BLaER1 (cell line): ENCODE measurements at regions not wholly inside any gene's neighbourhood (a gene's known extent, or its start where the extent isn't known, plus 50 kb on each side); places are given as distances from the start of the nearest gene placed in this dataset.

ENCODE experiments used
- H3K27ac ChIP-seq: shearing (Covaris generic); formaldehyde crosslinking; 2 replicates; pipeline ENCODE4 v1.8.1; 2022
- H3K27me3 ChIP-seq: shearing (Covaris generic); formaldehyde crosslinking; 2 replicates; pipeline ENCODE4 v1.8.1; 2022
- H3K36me3 ChIP-seq: shearing (Covaris generic); formaldehyde crosslinking; 2 replicates; pipeline ENCODE4 v1.8.1; 2022
- H3K4me1 ChIP-seq: shearing (Covaris generic); formaldehyde crosslinking; 2 replicates; pipeline ENCODE4 v1.8.1; 2022
- H3K4me2 ChIP-seq: shearing (Covaris generic); formaldehyde crosslinking; 2 replicates; pipeline ENCODE4 v1.8.1; 2022
- H3K4me3 ChIP-seq: shearing (Covaris generic); formaldehyde crosslinking; 2 replicates; pipeline ENCODE4 v1.8.1; 2022
- H3K9ac ChIP-seq: shearing (Covaris generic); formaldehyde crosslinking; 2 replicates; pipeline ENCODE4 v1.8.1; 2022
- H3K9me3 ChIP-seq: shearing (Covaris generic); formaldehyde crosslinking; 2 replicates; pipeline ENCODE4 v1.8.1; 2022
- H4K20me1 ChIP-seq: shearing (Covaris generic); formaldehyde crosslinking; 2 replicates; pipeline ENCODE4 v1.8.1; 2022
- Cebpa-rat ChIP-seq: shearing (Covaris generic); IDR thresholded peaks from 2 replicates; pipeline ENCODE4 v1.8.1; 2022

- H3K27me3 ChIP-seq: no peaks in the 10 kb centered on the region
- no peaks in the 10 kb centered on the region for H4K20me1 ChIP-seq
- no peak overlapping the region for H3K9ac ChIP-seq
- no peaks in the 10 kb centered on the region for H3K4me1 ChIP-seq
- peaks cover 12% of the 10 kb centered on the region for H3K9me3 ChIP-seq
- H3K4me2 ChIP-seq: no peak overlapping the region
- H3K4me3 ChIP-seq: no peak overlapping the region
- no peak for TF ChIP-seq Cebpa-rat
- H3K36me3 ChIP-seq: no peaks in the 10 kb centered on the region
- no peak overlapping the region for H3K27ac ChIP-seq
Measured at GRCh38 chr4:145326491-145326890, 146.1 kb upstream of the OTUD4 start.

- no peak for TF ChIP-seq Cebpa-rat
- Histone ChIP-seq H3K27ac (no peak overlapping the region), H3K9ac (no peak overlapping the region), H3K36me3 (no peaks in the 10 kb centered on the region), H3K27me3 (no peaks in the 10 kb centered on the region), H3K4me1 (no peaks in the 10 kb centered on the region), H3K4me2 (no peak overlapping the region), H4K20me1 (no peaks in the 10 kb centered on the region), H3K4me3 (no peak overlapping the region), H3K9me3 (peaks cover 12% of the 10 kb centered on the region)
Measured at GRCh38 chr4:145324161-145324560, 143.8 kb upstream of the OTUD4 start.

GRCh38 chr4:145320294-145320693, 139.9 kb upstream of the OTUD4 start:
- TF ChIP-seq Cebpa-rat: no peak
- Histone ChIP-seq H3K36me3 (no peaks in the 10 kb centered on the region), H4K20me1 (no peaks in the 10 kb centered on the region), H3K4me3 (no peak overlapping the region), H3K4me1 (no peaks in the 10 kb centered on the region), H3K27ac (no peak overlapping the region), H3K9ac (no peak overlapping the region), H3K9me3 (no peaks in the 10 kb centered on the region), H3K27me3 (no peaks in the 10 kb centered on the region), H3K4me2 (no peak overlapping the region)

GRCh38 chr4:145319751-145320150, 139.4 kb upstream of the OTUD4 start:
- Histone ChIP-seq H3K36me3 (no peaks in the 10 kb centered on the region), H3K4me3 (no peak overlapping the region), H3K4me1 (no peaks in the 10 kb centered on the region), H4K20me1 (no peaks in the 10 kb centered on the region), H3K27ac (no peak overlapping the region), H3K4me2 (no peak overlapping the region), H3K9me3 (no peaks in the 10 kb centered on the region), H3K9ac (no peak overlapping the region), H3K27me3 (no peaks in the 10 kb centered on the region)
- no peak for TF ChIP-seq Cebpa-rat

DNA sequence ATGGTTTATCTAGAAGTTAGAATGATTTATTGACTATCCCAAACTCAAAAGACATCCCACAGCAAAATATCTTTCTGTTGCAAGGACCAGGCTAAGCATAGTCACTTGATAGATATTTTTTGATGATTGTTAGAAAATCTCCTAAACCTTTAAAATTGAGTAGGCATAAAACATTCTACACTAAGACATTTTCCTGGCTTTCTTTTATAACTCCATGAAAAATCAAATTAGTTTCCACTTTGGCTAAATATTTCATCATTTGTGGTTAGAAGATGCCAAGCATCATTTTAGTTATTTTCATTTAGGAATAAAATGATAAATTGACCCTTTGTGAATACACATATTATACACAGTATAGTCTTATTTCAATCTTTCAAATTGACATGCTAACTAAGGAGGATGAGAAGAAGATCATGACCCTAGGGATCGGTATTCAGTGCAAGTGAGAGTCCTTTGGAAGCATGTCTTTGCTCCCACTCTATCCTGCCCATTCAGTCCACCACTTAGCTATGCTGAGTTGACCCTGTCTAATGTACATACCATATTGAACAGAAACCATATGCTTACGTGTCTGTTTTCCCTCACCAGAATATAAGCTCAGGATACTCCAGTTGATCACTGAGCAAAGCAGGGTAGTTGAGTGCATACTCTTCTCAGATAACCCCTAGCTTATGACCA, 136.6 kb upstream of the OTUD4 start:
- TF ChIP-seq Cebpa-rat: no peak
- H3K27me3 ChIP-seq: no peaks in the 10 kb centered on the region
- H3K9me3 ChIP-seq: no peaks in the 10 kb centered on the region
- no peak overlapping the region for H3K27ac ChIP-seq
- H3K9ac ChIP-seq: no peak overlapping the region
- no peak overlapping the region for H3K4me2 ChIP-seq
- no peaks in the 10 kb centered on the region for H3K4me1 ChIP-seq
- H3K36me3 ChIP-seq: no peaks in the 10 kb centered on the region
- H3K4me3 ChIP-seq: no peak overlapping the region
- no peaks in the 10 kb centered on the region for H4K20me1 ChIP-seq

DNA sequence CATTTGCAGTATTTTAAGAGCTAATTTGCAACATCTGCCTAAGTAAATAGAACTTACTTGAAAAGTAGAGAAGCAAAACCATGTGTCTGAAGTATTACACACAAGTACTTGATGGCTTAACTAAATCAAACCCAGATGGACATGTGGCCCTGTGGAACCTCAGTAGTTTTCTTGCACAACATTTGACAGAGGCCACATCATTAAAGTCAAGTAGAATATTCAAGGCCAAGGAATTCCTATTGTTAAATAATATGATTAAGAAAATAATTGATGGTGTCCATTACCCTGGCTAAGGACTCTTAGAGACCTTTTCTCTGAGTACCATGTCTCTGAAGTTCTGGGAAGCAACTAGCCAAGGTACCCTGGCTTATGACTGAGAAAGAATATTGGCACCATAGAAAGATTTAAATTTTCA, 135.4 kb upstream of the OTUD4 start:
- Histone ChIP-seq H3K9ac (no peak overlapping the region), H3K4me3 (no peak overlapping the region), H3K27me3 (no peaks in the 10 kb centered on the region), H3K4me1 (no peaks in the 10 kb centered on the region), H3K9me3 (no peaks in the 10 kb centered on the region), H3K36me3 (no peaks in the 10 kb centered on the region), H3K4me2 (no peak overlapping the region), H3K27ac (no peak overlapping the region), H4K20me1 (no peaks in the 10 kb centered on the region)
- TF ChIP-seq Cebpa-rat: no peak

- Histone ChIP-seq H3K9ac (no peak overlapping the region), H3K27ac (no peak overlapping the region), H3K4me3 (no peak overlapping the region), H3K4me1 (peaks cover 37% of the 10 kb centered on the region), H3K36me3 (no peaks in the 10 kb centered on the region), H3K9me3 (peaks cover 22% of the 10 kb centered on the region), H4K20me1 (no peaks in the 10 kb centered on the region), H3K27me3 (no peaks in the 10 kb centered on the region), H3K4me2 (peak overlapping the region; percentile 67)
- no peak for TF ChIP-seq Cebpa-rat
Measured at GRCh38 chr4:145308598-145308997, 128.2 kb upstream of the OTUD4 start.

DNA sequence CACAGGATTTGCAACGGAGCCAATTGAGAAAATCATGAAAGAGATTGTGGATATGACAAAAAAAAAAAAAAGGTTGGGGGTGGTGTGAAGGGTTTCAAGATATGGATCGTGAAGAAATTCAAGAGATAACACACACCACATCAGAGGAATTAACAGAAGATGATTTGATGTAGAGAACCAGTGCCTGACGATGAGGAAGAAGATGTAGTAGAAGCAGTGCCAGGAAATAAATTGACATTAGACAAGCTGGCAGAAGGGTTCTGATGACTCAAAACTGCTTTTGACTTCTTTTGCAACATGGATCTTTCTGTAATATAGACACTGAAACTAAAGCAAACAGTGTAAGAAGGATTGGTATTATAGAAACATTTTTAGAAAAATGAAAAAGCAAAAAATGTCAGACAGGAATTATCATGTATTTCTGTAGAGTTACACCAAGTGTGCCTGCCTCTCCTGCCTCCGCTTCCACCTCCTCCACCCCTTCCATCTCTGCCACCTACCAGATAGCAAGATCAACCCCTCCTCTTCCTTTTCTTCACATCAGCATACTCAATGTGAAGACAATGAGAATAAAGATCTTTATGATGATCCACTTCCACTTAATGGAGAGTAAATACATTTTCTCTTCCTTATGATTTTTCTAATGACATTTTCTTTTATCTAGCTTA, 127.5 kb upstream of the OTUD4 start:
- H3K27ac ChIP-seq: no peak overlapping the region; the same call in 1 of the 2 replicates
- H4K20me1 ChIP-seq: no peaks in the 10 kb centered on the region
- TF ChIP-seq Cebpa-rat: no peak
- H3K4me2 ChIP-seq: peak overlapping the region; percentile 67
- peaks cover 23% of the 10 kb centered on the region for H3K9me3 ChIP-seq
- no peaks in the 10 kb centered on the region for H3K27me3 ChIP-seq
- H3K4me1 ChIP-seq: peaks cover 40% of the 10 kb centered on the region
- H3K9ac ChIP-seq: no peak overlapping the region
- H3K4me3 ChIP-seq: no peak overlapping the region
- H3K36me3 ChIP-seq: no peaks in the 10 kb centered on the region

GRCh38 chr4:145307120-145307519, 126.7 kb upstream of the OTUD4 start:
- H3K4me2 ChIP-seq: peak overlapping the region; percentile 67
- TF ChIP-seq Cebpa-rat: no peak
- no peaks in the 10 kb centered on the region for H3K27me3 ChIP-seq
- H3K9ac ChIP-seq: no peak overlapping the region; the same call in 1 of the 2 replicates
- H3K27ac ChIP-seq: peak overlapping the region; percentile 40; the same call in 1 of the 2 replicates
- peaks cover 48% of the 10 kb centered on the region for H3K4me1 ChIP-seq
- no peaks in the 10 kb centered on the region for H4K20me1 ChIP-seq
- no peak overlapping the region for H3K4me3 ChIP-seq
- peaks cover 31% of the 10 kb centered on the region for H3K9me3 ChIP-seq
- no peaks in the 10 kb centered on the region; the same call in 1 of the 2 replicates for H3K36me3 ChIP-seq

- Histone ChIP-seq H4K20me1 (no peaks in the 10 kb centered on the region), H3K4me2 (peak overlapping the region; percentile 84), H3K4me1 (peaks cover 76% of the 10 kb centered on the region), H3K27ac (no peak overlapping the region; the same call in 1 of the 2 replicates), H3K9me3 (peaks cover 33% of the 10 kb centered on the region), H3K4me3 (no peak overlapping the region), H3K27me3 (no peaks in the 10 kb centered on the region), H3K36me3 (no peaks in the 10 kb centered on the region; the same call in 1 of the 2 replicates), H3K9ac (no peak overlapping the region)
- no peak for TF ChIP-seq Cebpa-rat
Measured at GRCh38 chr4:145302725-145303124, 122.3 kb upstream of the OTUD4 start.
